ENCODE measurements at regions not wholly inside any gene's neighbourhood (a gene's known extent, or its start where the extent isn't known, plus 50 kb on each side); places are given as distances from the start of the nearest gene placed in this dataset.
"Not testable (repeated sequence)": the region's sequence is repeated elsewhere in the genome, so short reads cannot be mapped to it uniquely, and the experiment has no call there.

DNA sequence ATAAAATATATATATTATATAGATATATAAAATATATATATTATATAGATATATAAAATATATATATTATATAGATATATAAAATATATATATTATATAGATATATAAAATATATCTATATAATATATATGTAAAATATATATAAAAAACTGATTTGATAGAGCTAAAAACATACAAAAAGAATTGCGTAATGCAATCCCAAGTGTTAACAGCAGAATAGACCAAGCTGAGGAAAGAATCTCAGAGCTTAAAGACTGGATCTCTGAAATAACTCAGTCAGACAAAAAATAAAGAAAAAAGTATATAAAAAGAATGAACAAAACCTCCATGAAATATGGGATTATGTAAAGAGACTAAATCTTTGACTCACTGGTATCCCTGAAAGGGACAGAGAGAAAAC, 112.8 kb upstream of the GCFC2 start:
- H4K20me1 ChIP-seq (ENCODE audit: insufficient read depth, low read length); H3K79me2 ChIP-seq (ENCODE audit: insufficient read depth, low read length); intact Hi-C loops (cut with micrococcal nuclease; ENCODE audit: unreplicated experiment); H3K27ac ChIP-seq (ENCODE audit: extremely low read length, insufficient read depth, low read length); H3K9ac ChIP-seq (ENCODE audit: insufficient read depth, low read depth, low read length); H3K36me3 ChIP-seq (replicated peaks in 1 of 2; ENCODE audit: control insufficient read depth in 1 of 2, insufficient read depth in 2 of 2, low read length in 2 of 2); H3K27me3 ChIP-seq (ENCODE audit: control insufficient read depth in 1 of 2, insufficient read depth in 2 of 2, low read length in 2 of 2); DNase-seq (ENCODE audit: low spot score); H3K9me3 ChIP-seq (ENCODE audit: low read length); H3K4me3 ChIP-seq (replicated peaks in 1 of 3; ENCODE audit: insufficient read depth in 1 of 3, low read depth in 2 of 3, low read length in 3 of 3); BruUV-seq (replicated peaks); CTCF ChIA-PET (ENCODE audit: low intra/inter-chr PET ratio, low total read pairs); ATAC-seq; H3K4me2 ChIP-seq (ENCODE audit: low read depth, low read length); H2AFZ ChIP-seq (ENCODE audit: low read length); FAIRE-seq; in situ Hi-C loops (cut with HindIII; ENCODE audit: extremely low pct_ligation_motif_present, low pct_unique_long_range_greater_than_20kb); H3K4me1 ChIP-seq (ENCODE audit: insufficient read depth, low read length); POLR2A ChIA-PET: not testable (repeated sequence)
- 47% methylated on average over 1 of the region's 1 CpG for WGBS (ENCODE audit: low lambda C conversion rate)
- peak; percentile 65; the same call in 1 of the 2 replicates for TF ChIP-seq CEBPB (IDR thresholded peaks at IDR 0.05; ENCODE audit: borderline replicate concordance, low read depth, low read length)

DNA sequence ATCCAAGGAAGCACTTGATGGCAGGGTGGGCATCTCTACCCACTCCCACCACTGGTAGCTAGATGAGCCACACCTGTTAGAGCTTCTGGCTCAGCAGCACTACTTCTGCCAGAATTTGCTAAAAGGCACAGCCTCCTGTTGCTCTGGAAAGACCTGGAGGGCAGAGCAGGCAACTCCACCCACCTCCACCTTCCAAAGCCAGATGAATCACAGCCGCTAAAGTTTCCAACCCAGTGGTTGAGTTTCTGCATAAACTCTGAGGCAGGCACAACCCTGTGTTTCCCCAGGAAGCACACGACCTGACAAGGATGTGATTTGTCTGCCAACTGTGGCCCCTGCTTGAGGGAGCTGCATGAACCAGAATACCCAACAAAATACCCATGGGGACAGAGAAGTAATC, 111.6 kb upstream of the GCFC2 start:
- POLR2A ChIA-PET: no interaction called here
- H3K9me3 ChIP-seq (ENCODE audit: low read length): no peaks in the 10 kb centered on the region
- H3K4me2 ChIP-seq (ENCODE audit: low read depth, low read length): no peak overlapping the region
- H3K36me3 ChIP-seq (replicated peaks in 1 of 2; ENCODE audit: control insufficient read depth in 1 of 2, insufficient read depth in 2 of 2, low read length in 2 of 2): no peaks in the 10 kb centered on the region
- no peak for FAIRE-seq
- no peaks in the 10 kb centered on the region for H4K20me1 ChIP-seq (ENCODE audit: insufficient read depth, low read length)
- H2AFZ ChIP-seq (ENCODE audit: low read length): no peak overlapping the region
- CTCF ChIA-PET (ENCODE audit: low intra/inter-chr PET ratio, low total read pairs): no interaction called here
- H3K27me3 ChIP-seq (ENCODE audit: control insufficient read depth in 1 of 2, insufficient read depth in 2 of 2, low read length in 2 of 2): no peaks in the 10 kb centered on the region; a peak in 1 of 5 replicates
- H3K27ac ChIP-seq (ENCODE audit: extremely low read length, insufficient read depth, low read length): no peak overlapping the region
- no peak overlapping the region for H3K4me3 ChIP-seq (replicated peaks in 1 of 3; ENCODE audit: insufficient read depth in 1 of 3, low read depth in 2 of 3, low read length in 3 of 3)
- intact Hi-C loops (cut with micrococcal nuclease; ENCODE audit: unreplicated experiment): no loop called here
- no peak for ATAC-seq
- DNase-seq (ENCODE audit: low spot score): no peak
- WGBS (ENCODE audit: low lambda C conversion rate): 0% methylated on average over 2 of the region's 2 CpGs
- no peaks in the 10 kb centered on the region for H3K79me2 ChIP-seq (ENCODE audit: insufficient read depth, low read length)
- TF ChIP-seq ZNF383 (CRISPR knock-in tag; IDR thresholded peaks at IDR 0.05; ENCODE audit: borderline replicate concordance): no peak
- TF ChIP-seq TCF7L2 (IDR thresholded peaks at IDR 0.05; ENCODE audit: low read depth, low read length): no peak
- no peak for TF ChIP-seq MEIS2 (CRISPR knock-in tag; IDR thresholded peaks at IDR 0.05)
- no peak for TF ChIP-seq MTF1 (CRISPR knock-in tag; IDR thresholded peaks at IDR 0.05)
- TF ChIP-seq KMT2A (CRISPR knock-in tag; IDR thresholded peaks at IDR 0.05): no peak
- TF ChIP-seq HDAC1 (CRISPR knock-in tag; IDR thresholded peaks at IDR 0.05): no peak
- TF ChIP-seq HNRNPH1 (optimal IDR thresholded peaks at IDR 0.05; ENCODE audit: low read depth, low read length): no peak
- no peak for TF ChIP-seq ZEB1 (IDR thresholded peaks at IDR 0.05; ENCODE audit: insufficient replicate concordance, low read depth)
- no peak for TF ChIP-seq ARNT (IDR thresholded peaks at IDR 0.05)
- TF ChIP-seq TOE1 (CRISPR knock-in tag; IDR thresholded peaks at IDR 0.05): no peak
- no peak for TF ChIP-seq CBFB (CRISPR knock-in tag; IDR thresholded peaks at IDR 0.05)
- TF ChIP-seq, protein P1, sequence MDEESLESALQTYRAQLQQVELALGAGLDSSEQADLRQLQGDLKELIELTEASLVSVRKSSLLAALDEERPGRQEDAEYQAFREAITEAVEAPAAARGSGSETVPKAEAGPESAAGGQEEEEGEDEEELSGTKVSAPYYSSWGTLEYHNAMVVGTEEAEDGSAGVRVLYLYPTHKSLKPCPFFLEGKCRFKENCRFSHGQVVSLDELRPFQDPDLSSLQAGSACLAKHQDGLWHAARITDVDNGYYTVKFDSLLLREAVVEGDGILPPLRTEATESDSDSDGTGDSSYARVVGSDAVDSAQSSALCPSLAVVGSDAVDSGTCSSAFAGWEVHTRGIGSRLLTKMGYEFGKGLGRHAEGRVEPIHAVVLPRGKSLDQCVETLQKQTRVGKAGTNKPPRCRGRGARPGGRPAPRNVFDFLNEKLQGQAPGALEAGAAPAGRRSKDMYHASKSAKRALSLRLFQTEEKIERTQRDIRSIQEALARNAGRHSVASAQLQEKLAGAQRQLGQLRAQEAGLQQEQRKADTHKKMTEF (CRISPR knock-in tag; IDR thresholded peaks at IDR 0.05): no peak
- no peak for TF ChIP-seq ZNF616 (CRISPR knock-in tag; IDR thresholded peaks at IDR 0.05; ENCODE audit: low read depth)
- no peak for TF ChIP-seq RFX5 (IDR thresholded peaks at IDR 0.05; ENCODE audit: low read depth, low read length)
- TF ChIP-seq, protein P2, sequence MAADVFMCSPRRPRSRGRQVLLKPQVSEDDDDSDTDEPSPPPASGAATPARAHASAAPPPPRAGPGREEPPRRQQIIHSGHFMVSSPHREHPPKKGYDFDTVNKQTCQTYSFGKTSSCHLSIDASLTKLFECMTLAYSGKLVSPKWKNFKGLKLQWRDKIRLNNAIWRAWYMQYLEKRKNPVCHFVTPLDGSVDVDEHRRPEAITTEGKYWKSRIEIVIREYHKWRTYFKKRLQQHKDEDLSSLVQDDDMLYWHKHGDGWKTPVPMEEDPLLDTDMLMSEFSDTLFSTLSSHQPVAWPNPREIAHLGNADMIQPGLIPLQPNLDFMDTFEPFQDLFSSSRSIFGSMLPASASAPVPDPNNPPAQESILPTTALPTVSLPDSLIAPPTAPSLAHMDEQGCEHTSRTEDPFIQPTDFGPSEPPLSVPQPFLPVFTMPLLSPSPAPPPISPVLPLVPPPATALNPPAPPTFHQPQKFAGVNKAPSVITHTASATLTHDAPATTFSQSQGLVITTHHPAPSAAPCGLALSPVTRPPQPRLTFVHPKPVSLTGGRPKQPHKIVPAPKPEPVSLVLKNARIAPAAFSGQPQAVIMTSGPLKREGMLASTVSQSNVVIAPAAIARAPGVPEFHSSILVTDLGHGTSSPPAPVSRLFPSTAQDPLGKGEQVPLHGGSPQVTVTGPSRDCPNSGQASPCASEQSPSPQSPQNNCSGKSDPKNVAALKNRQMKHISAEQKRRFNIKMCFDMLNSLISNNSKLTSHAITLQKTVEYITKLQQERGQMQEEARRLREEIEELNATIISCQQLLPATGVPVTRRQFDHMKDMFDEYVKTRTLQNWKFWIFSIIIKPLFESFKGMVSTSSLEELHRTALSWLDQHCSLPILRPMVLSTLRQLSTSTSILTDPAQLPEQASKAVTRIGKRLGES (CRISPR knock-in tag; IDR thresholded peaks at IDR 0.05; ENCODE audit: borderline replicate concordance): no peak
- H3K9ac ChIP-seq (ENCODE audit: insufficient read depth, low read depth, low read length): no peak overlapping the region
- in situ Hi-C loops (cut with HindIII; ENCODE audit: extremely low pct_ligation_motif_present, low pct_unique_long_range_greater_than_20kb): no loop called here
- no peaks in the 10 kb centered on the region for H3K4me1 ChIP-seq (ENCODE audit: insufficient read depth, low read length)
- BruUV-seq (replicated peaks): no TSS peak
